Epithelial cell of proximal tubule (primary cell): ENCODE measurements at regions not wholly inside any gene's neighbourhood (a gene's known extent, or its start where the extent isn't known, plus 50 kb on each side); places are given as distances from the start of the nearest gene placed in this dataset.

Experiments
- DNase-seq: peaks from one replicate; pipeline ENCODE4 v3.0.0-alpha.2; 2011; ENCODE audit warnings: low read depth
- H3K4me3 ChIP-seq: 2 replicates; pipeline ENCODE4 v1.5.1; 2011; ENCODE audit warnings: low read depth, mild to moderate bottlenecking, low read length
- CTCF ChIP-seq: conservative IDR thresholded peaks from 2 replicates; pipeline ENCODE4 v1.5.1; 2012; ENCODE audit warnings: low read depth, mild to moderate bottlenecking, low read length

DNA sequence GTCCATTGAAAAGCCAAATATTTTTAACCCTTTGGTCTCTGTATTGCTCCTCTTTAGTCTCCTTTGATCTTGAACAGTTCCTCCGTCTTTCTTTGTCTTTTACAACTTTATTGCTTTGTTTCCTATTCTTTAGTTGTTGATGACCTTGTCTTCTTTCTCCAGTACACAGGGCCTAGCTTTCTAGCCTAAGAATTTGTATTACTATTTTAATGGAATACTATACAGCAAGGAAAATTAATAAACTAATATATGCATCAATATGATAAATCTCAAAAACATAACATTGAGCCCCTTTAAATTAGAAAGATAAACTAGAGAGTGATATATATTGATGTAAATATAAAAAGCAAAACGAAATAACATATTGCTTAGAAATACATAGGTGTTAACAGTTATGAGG is 88.7 kb downstream of the NR1D2 start:
- no peak for TF ChIP-seq CTCF
- DNase-seq = no peak
- no peak overlapping the region for H3K4me3 ChIP-seq

GRCh38 chr3:24034464-24034863 is 89.4 kb downstream of the NR1D2 start:
- no peak for DNase-seq
- no peak for TF ChIP-seq CTCF
- H3K4me3 ChIP-seq = no peak overlapping the region

DNA sequence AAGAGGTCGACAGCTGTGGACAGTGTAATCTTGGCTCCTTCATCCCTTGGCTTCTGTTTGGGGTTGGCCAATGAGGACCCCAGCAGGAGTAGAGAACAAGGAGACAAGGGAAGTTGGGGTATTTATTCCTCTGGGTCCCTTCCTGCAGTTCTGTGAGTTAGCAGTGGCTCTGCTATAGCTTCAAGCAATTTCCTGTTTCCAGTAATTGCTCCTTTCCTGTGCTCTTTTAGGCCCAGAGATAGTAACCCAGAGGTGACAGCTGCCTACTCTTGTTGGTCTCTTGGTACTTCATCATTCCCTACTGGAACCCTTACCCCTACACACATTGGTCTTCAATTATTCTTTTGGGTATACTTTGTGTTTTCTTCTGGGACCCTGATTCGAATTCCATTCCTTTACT is 92.9 kb downstream of the NR1D2 start:
- no peak for DNase-seq
- no peak overlapping the region for H3K4me3 ChIP-seq
- no peak for TF ChIP-seq CTCF

GRCh38 chr3:24040311-24040710 is 95.2 kb downstream of the NR1D2 start:
- no peak for TF ChIP-seq CTCF
- no peak overlapping the region for H3K4me3 ChIP-seq
- no peak for DNase-seq

GRCh38 chr3:24042174-24043059 is 97.3 kb downstream of the NR1D2 start:
- TF ChIP-seq CTCF = no peak
- no peak overlapping the region for H3K4me3 ChIP-seq
- DNase-seq = no peak

- no peak overlapping the region for H3K4me3 ChIP-seq
- TF ChIP-seq CTCF = no peak
- no peak for DNase-seq
Measured at GRCh38 chr3:24043168-24043567, 98.1 kb downstream of the NR1D2 start.

DNA sequence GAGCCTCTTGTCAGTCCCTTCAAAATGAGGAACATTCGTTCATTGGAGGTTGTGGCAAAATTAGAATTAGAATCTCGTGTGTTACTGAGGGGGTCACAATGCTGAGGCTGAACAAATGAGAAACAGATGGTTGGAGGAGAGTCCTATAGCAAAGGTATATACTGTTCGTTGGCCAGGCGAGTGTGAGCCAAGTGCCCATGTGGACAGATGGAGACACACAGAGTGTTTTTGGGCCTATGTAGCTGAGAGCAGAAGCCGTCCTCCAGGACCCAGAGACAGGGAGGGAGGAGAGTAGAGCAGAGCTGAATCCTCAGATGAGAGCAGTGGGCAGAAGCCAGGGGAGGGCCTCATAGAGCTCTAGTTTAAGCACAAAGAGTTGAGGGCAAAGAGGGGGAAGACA is 98.9 kb downstream of the NR1D2 start:
- DNase-seq = no peak
- H3K4me3 ChIP-seq = no peak overlapping the region
- no peak for TF ChIP-seq CTCF
